Left lung (tissue), 4 donors: ENCODE measurements at regions not wholly inside any gene's neighbourhood (a gene's known extent, or its start where the extent isn't known, plus 50 kb on each side); places are given as distances from the start of the nearest gene placed in this dataset.

ENCODE experiments used
- ATAC-seq: fragments of 200-7000 bp; cut with Tn5 transposase; one replicate; pipeline ENCODE4 v1.9.1; 2020; ENCODE audit warnings: moderate library complexity
- DNase-seq, 4 donors: peaks; one replicate each; pipeline ENCODE4 v3.0.0-alpha.2; 2013 to 2020
- H3K27ac ChIP-seq, 2 donors: fragments of 200-600 bp; sonication (generic) in 1 of 2; one replicate each; pipeline versions ENCODE4 v1.5.0 to v1.8.0; 2020 to 2021
- H3K27me3 ChIP-seq, 2 donors: fragments of 200-600 bp; sonication (generic) in 1 of 2; one replicate each; pipeline versions ENCODE4 v1.5.0 to v1.8.0; 2020 to 2021
- H3K36me3 ChIP-seq, 2 donors: fragments of 200-600 bp; sonication (generic) in 1 of 2; one replicate each; pipeline versions ENCODE4 v1.5.0 to v1.8.0; 2020 to 2021
- H3K4me1 ChIP-seq, 2 donors: fragments of 200-600 bp; one replicate each; pipeline ENCODE4 v1.8.0; 2021
- H3K4me3 ChIP-seq, 2 donors: fragments of 200-600 bp; sonication (generic) in 1 of 2; one replicate each; pipeline versions ENCODE4 v1.5.0 to v1.8.0; 2020 to 2021; ENCODE audit warnings: mild to moderate bottlenecking in 1 of 2
- H3K9me3 ChIP-seq, 2 donors: fragments of 200-600 bp; sonication (generic) in 1 of 2; one replicate each; pipeline versions ENCODE4 v1.5.0 to v1.8.0; 2020 to 2021
- intact Hi-C, 2 donors: fragments of 100-400 bp; cut with DNase I; formaldehyde crosslinking; loops; one replicate each; pipeline versions ENCODE4 v1.11.2 to v1.14.2; 2022
- TF ChIP-seq, protein P1 (sequence below), 2 donors: fragments of 200-600 bp; sonication (generic) in 1 of 2; IDR thresholded peaks; one replicate each; pipeline versions ENCODE4 v1.5.0 to v1.8.0; 2021; ENCODE audit warnings: antibody characterized with exemption in 2 of 2
- donor health status: DM: no; HTN: yes; CAD: no.
- donor health status: DM: no; HTN: no; CAD: no.

GRCh38 chr16:9401173-9401572 lies 309.7 kb downstream of the HAPSTR1 start:
- TF ChIP-seq, protein P1, sequence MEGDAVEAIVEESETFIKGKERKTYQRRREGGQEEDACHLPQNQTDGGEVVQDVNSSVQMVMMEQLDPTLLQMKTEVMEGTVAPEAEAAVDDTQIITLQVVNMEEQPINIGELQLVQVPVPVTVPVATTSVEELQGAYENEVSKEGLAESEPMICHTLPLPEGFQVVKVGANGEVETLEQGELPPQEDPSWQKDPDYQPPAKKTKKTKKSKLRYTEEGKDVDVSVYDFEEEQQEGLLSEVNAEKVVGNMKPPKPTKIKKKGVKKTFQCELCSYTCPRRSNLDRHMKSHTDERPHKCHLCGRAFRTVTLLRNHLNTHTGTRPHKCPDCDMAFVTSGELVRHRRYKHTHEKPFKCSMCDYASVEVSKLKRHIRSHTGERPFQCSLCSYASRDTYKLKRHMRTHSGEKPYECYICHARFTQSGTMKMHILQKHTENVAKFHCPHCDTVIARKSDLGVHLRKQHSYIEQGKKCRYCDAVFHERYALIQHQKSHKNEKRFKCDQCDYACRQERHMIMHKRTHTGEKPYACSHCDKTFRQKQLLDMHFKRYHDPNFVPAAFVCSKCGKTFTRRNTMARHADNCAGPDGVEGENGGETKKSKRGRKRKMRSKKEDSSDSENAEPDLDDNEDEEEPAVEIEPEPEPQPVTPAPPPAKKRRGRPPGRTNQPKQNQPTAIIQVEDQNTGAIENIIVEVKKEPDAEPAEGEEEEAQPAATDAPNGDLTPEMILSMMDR (IDR thresholded peaks at IDR 0.05): no peak
- Histone ChIP-seq H3K9me3 (no peaks in the 10 kb centered on the region), H3K4me1 (no peaks in the 10 kb centered on the region), H3K27ac (no peak overlapping the region), H3K36me3 (no peaks in the 10 kb centered on the region), H3K4me3 (no peak overlapping the region), H3K27me3 (no peaks in the 10 kb centered on the region)
- no peak for DNase-seq
- ATAC-seq: no peak
- intact Hi-C loops: no loop called here

- intact Hi-C loops: no loop called here
These were observed 310.9 kb downstream of the HAPSTR1 start for GRCh38 chr16:9402293-9402860.

DNA sequence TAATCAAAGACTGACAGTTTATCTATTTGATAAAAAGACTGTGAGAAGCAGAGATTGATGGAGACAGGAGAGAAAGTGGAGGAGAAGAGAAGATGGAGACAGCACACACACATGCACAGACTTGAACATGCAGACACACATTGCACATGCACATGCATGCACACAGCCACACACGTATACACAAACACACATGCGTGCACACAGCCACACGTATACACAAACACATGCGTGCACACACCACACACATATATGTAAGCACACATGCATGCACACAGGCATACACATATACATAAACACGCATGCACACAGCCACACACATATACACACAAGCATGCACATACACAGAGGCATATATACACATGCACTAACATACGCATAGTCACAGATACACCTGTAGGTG lies 313.4 kb downstream of the HAPSTR1 start:
- DNase-seq (no peak), ATAC-seq (no peak)
- no peaks in the 10 kb centered on the region for H3K9me3 ChIP-seq
- H3K36me3 ChIP-seq: no peaks in the 10 kb centered on the region
- no peak overlapping the region for H3K4me3 ChIP-seq
- no peak overlapping the region for H3K27ac ChIP-seq
- TF ChIP-seq, protein P1 (IDR thresholded peaks at IDR 0.05): no peak
- no peaks in the 10 kb centered on the region for H3K27me3 ChIP-seq
- intact Hi-C loops: no loop called here
- peaks cover 0 to 5% of the 10 kb centered on the region in 2 donors for H3K4me1 ChIP-seq

More at GRCh38 chr16:9402293-9402860, 310.9 kb downstream of the HAPSTR1 start:
- Histone ChIP-seq H3K36me3 (no peaks in the 10 kb centered on the region), H3K4me1 (no peaks in the 10 kb centered on the region), H3K4me3 (no peak overlapping the region), H3K27me3 (no peaks in the 10 kb centered on the region), H3K9me3 (no peaks in the 10 kb centered on the region), H3K27ac (no peak overlapping the region)
- TF ChIP-seq, protein P1 (IDR thresholded peaks at IDR 0.05): no peak
- ATAC-seq (no peak), DNase-seq (no peak)

- TF ChIP-seq, protein P1 (IDR thresholded peaks at IDR 0.05): no peak
- peaks cover 0 to 5% of the 10 kb centered on the region in 2 donors for H3K4me1 ChIP-seq
- no peak overlapping the region for H3K27ac ChIP-seq
- ATAC-seq: no peak
- H3K4me3 ChIP-seq: no peak overlapping the region
- intact Hi-C loops: no loop called here
- no peaks in the 10 kb centered on the region for H3K9me3 ChIP-seq
- H3K36me3 ChIP-seq: no peaks in the 10 kb centered on the region
- no peak for DNase-seq
- H3K27me3 ChIP-seq: no peaks in the 10 kb centered on the region
These were observed 314.7 kb downstream of the HAPSTR1 start for GRCh38 chr16:9406038-9406712.

DNA sequence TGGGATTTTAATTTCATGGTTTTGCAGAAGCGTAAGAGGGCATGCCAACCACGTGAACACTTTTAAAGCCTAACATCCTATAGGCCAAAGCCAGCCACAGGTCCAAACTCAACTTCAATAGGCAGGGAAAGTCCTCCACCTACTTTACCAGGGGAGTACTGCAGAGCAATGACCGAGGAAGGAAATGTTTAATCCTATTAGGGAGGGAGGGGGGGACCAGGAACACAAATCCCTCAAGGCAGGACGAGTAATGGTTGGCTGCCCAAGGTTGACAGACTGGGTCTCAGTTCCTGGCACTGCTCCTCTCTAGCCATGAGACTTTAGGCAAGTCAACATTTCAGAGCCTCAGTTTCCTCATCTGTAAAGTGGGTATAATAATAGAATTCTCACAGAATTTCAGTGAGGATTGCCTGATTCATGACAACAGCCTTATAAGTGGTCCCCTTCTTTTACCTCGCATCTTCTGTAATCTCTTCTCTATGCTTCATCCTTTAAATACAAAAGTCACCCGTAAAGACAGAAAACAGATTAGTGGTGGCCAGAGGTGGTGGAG lies 315.8 kb downstream of the HAPSTR1 start:
- no peak for DNase-seq
- Histone ChIP-seq H3K27me3 (no peaks in the 10 kb centered on the region), H3K27ac (no peak overlapping the region), H3K4me1 (peaks cover 0 to 5% of the 10 kb centered on the region in 2 donors), H3K9me3 (no peaks in the 10 kb centered on the region), H3K4me3 (no peak overlapping the region), H3K36me3 (no peaks in the 10 kb centered on the region)
- intact Hi-C loops: no loop called here
- TF ChIP-seq, protein P1 (IDR thresholded peaks at IDR 0.05): no peak
- ATAC-seq: no peak
